ENCODE measurements at regions not wholly inside any gene's neighbourhood (a gene's known extent, or its start where the extent isn't known, plus 50 kb on each side); places are given as distances from the start of the nearest gene placed in this dataset.

DNA sequence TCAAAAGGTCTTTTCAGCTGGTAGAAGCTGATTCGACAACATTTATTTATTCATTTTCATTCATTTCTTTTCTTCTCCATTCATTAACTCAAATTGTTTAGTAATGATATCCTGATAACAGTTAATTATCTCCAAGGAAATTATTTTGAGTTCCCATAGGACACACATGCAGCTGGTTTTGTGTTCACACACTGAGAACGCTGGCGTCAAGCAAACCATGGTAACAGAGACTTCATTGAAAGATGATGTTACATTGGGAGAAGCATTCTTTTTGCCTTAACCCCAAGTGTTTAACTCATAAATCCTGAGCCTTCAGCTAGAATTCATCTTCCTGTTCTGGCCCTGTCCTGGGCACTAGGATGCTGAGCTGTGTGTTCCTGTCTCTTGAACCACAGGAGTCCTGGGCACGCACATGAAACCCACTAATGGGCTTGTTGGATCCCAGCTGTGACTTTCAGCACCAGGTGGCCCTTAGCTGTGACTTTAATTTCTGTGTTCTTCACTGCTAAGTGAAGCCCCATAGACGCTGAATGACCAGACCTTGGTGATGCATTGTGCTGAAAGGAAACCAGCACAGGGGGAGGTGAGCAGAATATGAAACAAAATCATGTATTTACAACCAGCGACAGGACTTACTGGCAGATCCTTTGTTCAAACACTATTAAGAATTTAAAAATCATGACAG is 121.5 kb upstream of the PRSS58 start (continued):
- TF ChIP-seq, protein P1, sequence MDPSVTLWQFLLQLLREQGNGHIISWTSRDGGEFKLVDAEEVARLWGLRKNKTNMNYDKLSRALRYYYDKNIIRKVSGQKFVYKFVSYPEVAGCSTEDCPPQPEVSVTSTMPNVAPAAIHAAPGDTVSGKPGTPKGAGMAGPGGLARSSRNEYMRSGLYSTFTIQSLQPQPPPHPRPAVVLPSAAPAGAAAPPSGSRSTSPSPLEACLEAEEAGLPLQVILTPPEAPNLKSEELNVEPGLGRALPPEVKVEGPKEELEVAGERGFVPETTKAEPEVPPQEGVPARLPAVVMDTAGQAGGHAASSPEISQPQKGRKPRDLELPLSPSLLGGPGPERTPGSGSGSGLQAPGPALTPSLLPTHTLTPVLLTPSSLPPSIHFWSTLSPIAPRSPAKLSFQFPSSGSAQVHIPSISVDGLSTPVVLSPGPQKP (IDR thresholded peaks at IDR 0.05; ENCODE audit: borderline replicate concordance, low read depth, low read length), result no peak
- TF ChIP-seq BHLHE40 (IDR thresholded peaks at IDR 0.05; ENCODE audit: low read depth, low read length), result no peak

DNA sequence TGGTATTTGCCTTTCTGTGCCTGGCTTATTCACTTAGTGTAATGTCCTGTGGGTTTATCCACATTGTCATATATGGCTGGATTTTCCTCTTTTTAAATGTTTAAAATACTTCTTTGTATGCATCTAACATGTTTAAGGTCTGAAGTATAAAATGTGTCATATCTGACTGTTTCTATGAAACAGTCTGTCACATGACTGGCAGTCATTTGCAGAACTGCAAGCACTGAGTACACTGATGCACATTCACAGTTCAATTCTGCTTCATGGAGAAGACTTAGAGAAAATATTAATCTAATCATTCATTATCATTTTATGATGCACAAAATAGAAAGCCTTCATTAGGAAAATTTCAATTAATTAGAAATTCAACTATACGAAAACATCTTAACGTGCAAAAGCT is 119.7 kb upstream of the PRSS58 start:
- Histone ChIP-seq H3K4me1 (ENCODE audit: control insufficient read depth, insufficient read depth, low read length) (peaks cover 18% of the 10 kb centered on the region), H2AFZ (replicated peaks; ENCODE audit: low read length, poor library complexity) (no peak overlapping the region), H4K5ac (ENCODE audit: low read depth, low read length) (no peak overlapping the region), H3K14ac (replicated peaks; ENCODE audit: low read depth, low read length) (no peak overlapping the region), H2BK120ac (ENCODE audit: low read depth, low read length) (no peak overlapping the region), H3K27ac (ENCODE audit: insufficient read depth, low read length) (no peak overlapping the region), H3K4me3 (ENCODE audit: insufficient read depth, low read depth, low read length) (no peak overlapping the region), H3K79me1 (ENCODE audit: low read depth in 1 of 2, low read length in 2 of 2) (no peaks in the 10 kb centered on the region), H2BK20ac (ENCODE audit: low read depth, low read length) (no peak overlapping the region), H3K56ac (ENCODE audit: extremely low read depth, insufficient read depth, low read length) (no peak overlapping the region), H3K36me3 (ENCODE audit: control insufficient read depth, insufficient read depth, low read length) (no peaks in the 10 kb centered on the region), H3K9ac (ENCODE audit: low read depth, low read length) (no peak overlapping the region), H4K20me1 (ENCODE audit: insufficient read depth, low read length) (no peaks in the 10 kb centered on the region), H3K9me3 (ENCODE audit: control insufficient read depth, insufficient read depth, low read length) (no peaks in the 10 kb centered on the region), H3K27me3 (ENCODE audit: control insufficient read depth, insufficient read depth, low read length) (no peaks in the 10 kb centered on the region), H2AK9ac (replicated peaks; ENCODE audit: low read depth, low read length, poor library complexity) (no peak overlapping the region), H3K23ac (ENCODE audit: low read depth, low read length) (no peak overlapping the region), H4K91ac (ENCODE audit: insufficient read depth, low read depth, low read length) (no peak overlapping the region), H3K4me2 (ENCODE audit: low read depth, low read length) (no peak overlapping the region), H2AK5ac (ENCODE audit: low read depth, low read length) (no peak overlapping the region), H3K4ac (ENCODE audit: low read depth, low read length) (no peak overlapping the region), H3K18ac (ENCODE audit: low read depth, low read length) (no peak overlapping the region), H2BK15ac (ENCODE audit: low read depth, low read length) (no peak overlapping the region), H3K9me1 (ENCODE audit: insufficient read depth, low read length) (peaks cover 9% of the 10 kb centered on the region; the same call in 1 of the 2 replicates), H4K8ac (ENCODE audit: low read depth in 2 of 2, low read length in 2 of 2) (no peak overlapping the region), H2BK5ac (ENCODE audit: low read depth, low read length, poor library complexity, severe bottlenecking) (no peak overlapping the region)
- CTCF ChIA-PET, result interaction anchor here (1.0 kb wide), 1 partner anchor 255 kb away, joined by 3 read pairs; no protein-coding TSS in a partner anchor
- in situ Hi-C loops (cut with MboI; ENCODE audit: low sequenced_read_pairs) (no loop called here), dilution Hi-C loops (cut with HindIII; ENCODE audit: low sequenced_read_pairs, unreplicated experiment) (no loop called here), intact Hi-C loops (cut with micrococcal nuclease) (no loop called here)
- DNase-seq (no peak), ATAC-seq (ENCODE audit: low read depth) (no peak)
- POLR2A ChIA-PET (ENCODE audit: unreplicated experiment), result no interaction called here
- no TSS peak for BruUV-seq (replicated peaks)
- no CpG with 5 or more reads among the region's 2 CpGs for WGBS, 2 experiments (ENCODE audit: extremely low coverage in 2 of 2, insufficient read length in 1 of 2)
- TF ChIP-seq POLR2A (IDR thresholded peaks at IDR 0.05; ENCODE audit: low read depth, low read length) (no peak), NFE2L2 (IDR thresholded peaks at IDR 0.05; ENCODE audit: low read depth, low read length) (no peak), BHLHE40 (IDR thresholded peaks at IDR 0.05; ENCODE audit: low read depth, low read length) (no peak), FOS (IDR thresholded peaks at IDR 0.05; ENCODE audit: low read depth, low read length) (no peak), CEBPB (IDR thresholded peaks at IDR 0.05; ENCODE audit: low read depth, low read length) (no peak), RFX5 (IDR thresholded peaks at IDR 0.05; ENCODE audit: low read depth, low read length) (no peak), RCOR1 (IDR thresholded peaks at IDR 0.05; ENCODE audit: insufficient replicate concordance, low read length) (no peak), MXI1 (IDR thresholded peaks at IDR 0.05; ENCODE audit: borderline replicate concordance, low read depth, low read length) (no peak), SMC3 (IDR thresholded peaks at IDR 0.05; ENCODE audit: low read depth, low read length) (no peak)
- TF ChIP-seq, protein P1 (IDR thresholded peaks at IDR 0.05; ENCODE audit: borderline replicate concordance, low read depth, low read length), result no peak
- TF ChIP-seq, protein P2, sequence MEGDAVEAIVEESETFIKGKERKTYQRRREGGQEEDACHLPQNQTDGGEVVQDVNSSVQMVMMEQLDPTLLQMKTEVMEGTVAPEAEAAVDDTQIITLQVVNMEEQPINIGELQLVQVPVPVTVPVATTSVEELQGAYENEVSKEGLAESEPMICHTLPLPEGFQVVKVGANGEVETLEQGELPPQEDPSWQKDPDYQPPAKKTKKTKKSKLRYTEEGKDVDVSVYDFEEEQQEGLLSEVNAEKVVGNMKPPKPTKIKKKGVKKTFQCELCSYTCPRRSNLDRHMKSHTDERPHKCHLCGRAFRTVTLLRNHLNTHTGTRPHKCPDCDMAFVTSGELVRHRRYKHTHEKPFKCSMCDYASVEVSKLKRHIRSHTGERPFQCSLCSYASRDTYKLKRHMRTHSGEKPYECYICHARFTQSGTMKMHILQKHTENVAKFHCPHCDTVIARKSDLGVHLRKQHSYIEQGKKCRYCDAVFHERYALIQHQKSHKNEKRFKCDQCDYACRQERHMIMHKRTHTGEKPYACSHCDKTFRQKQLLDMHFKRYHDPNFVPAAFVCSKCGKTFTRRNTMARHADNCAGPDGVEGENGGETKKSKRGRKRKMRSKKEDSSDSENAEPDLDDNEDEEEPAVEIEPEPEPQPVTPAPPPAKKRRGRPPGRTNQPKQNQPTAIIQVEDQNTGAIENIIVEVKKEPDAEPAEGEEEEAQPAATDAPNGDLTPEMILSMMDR (conservative IDR thresholded peaks at IDR 0.05; ENCODE audit: low read depth, low read length), result no peak
